SU-DHL-6 (cell line): ENCODE measurements at regions not wholly inside any gene's neighbourhood (a gene's known extent, or its start where the extent isn't known, plus 50 kb on each side); places are given as distances from the start of the nearest gene placed in this dataset.

Source experiments
- H2AFZ ChIP-seq: fragments of 200-600 bp; sonication (generic); 2 replicates; pipeline ENCODE4 v1.6.1; 2014; ENCODE audit warnings: low read depth, mild to moderate bottlenecking, moderate library complexity, mixed read lengths, antibody characterized with exemption, low read length; ENCODE audit not compliant: severe bottlenecking
- H3F3A ChIP-seq: fragments of 200-600 bp; shearing (Covaris generic); 2 replicates; pipeline ENCODE4 v1.6.0; 2016; ENCODE audit warnings: antibody characterized with exemption, mild to moderate bottlenecking; ENCODE audit not compliant: insufficient read depth
- H3K27ac ChIP-seq: fragments of 200-600 bp; sonication (generic); 2 replicates; pipeline ENCODE4 v1.5.1; 2016; ENCODE audit warnings: low read depth, mild to moderate bottlenecking, low read length, moderate library complexity, mixed read lengths
- H3K27me3 ChIP-seq: fragments of 200-600 bp; sonication (generic), shearing (Covaris generic); 2 replicates; pipeline ENCODE4 v1.6.0; 2014; ENCODE audit warnings: mild to moderate bottlenecking, low read length
- H3K36me3 ChIP-seq: fragments of 200-600 bp; sonication (generic); 2 replicates; pipeline ENCODE4 v1.6.1; 2014; ENCODE audit warnings: mild to moderate bottlenecking, low read length, mixed read lengths
- H3K4me2 ChIP-seq: fragments of 300-600, 200-600 bp; shearing (Covaris generic), sonication (generic); 2 replicates; pipeline ENCODE4 v1.6.0; 2014; ENCODE audit warnings: low read length, low read depth, mild to moderate bottlenecking; ENCODE audit not compliant: poor library complexity, severe bottlenecking
- H3K4me3 ChIP-seq: fragments of 200-600 bp; sonication (generic); 2 replicates; pipeline ENCODE4 v1.5.1; 2014; ENCODE audit warnings: antibody characterized with exemption, low read length, mild to moderate bottlenecking, mixed read lengths; ENCODE audit not compliant: insufficient read depth, poor library complexity, severe bottlenecking
- H3K79me2 ChIP-seq: fragments of 200-600 bp; sonication (generic); 2 replicates; pipeline ENCODE4 v1.6.1; 2014; ENCODE audit warnings: mild to moderate bottlenecking, low read length, moderate library complexity; ENCODE audit not compliant: insufficient read depth
- H3K9ac ChIP-seq: fragments of 200-600 bp; sonication (generic); 2 replicates; pipeline ENCODE4 v1.7.0; 2014; ENCODE audit warnings: mild to moderate bottlenecking, low read length
- H3K9me2 ChIP-seq: fragments of 200-600 bp; sonication (generic); replicated peaks from 2 replicates; pipeline ENCODE4 v1.6.1; 2014; ENCODE audit warnings: low read length; ENCODE audit not compliant: insufficient read depth
- H3K9me3 ChIP-seq: fragments of 200-600 bp; sonication (generic); 2 replicates; pipeline ENCODE4 v1.6.1; 2014; ENCODE audit warnings: low read length, mixed read lengths; ENCODE audit not compliant: insufficient read depth
- H4K20me1 ChIP-seq: fragments of 200-600 bp; sonication (generic); 2 replicates; pipeline ENCODE4 v1.6.1; 2014; ENCODE audit warnings: low read depth, mild to moderate bottlenecking, antibody characterized with exemption, low read length, moderate library complexity, mixed read lengths
- CTCF ChIP-seq: fragments of 200-600 bp; sonication (generic); IDR thresholded peaks from one replicate; pipeline ENCODE4 v1.5.1; 2017; ENCODE audit warnings: antibody characterized with exemption, mild to moderate bottlenecking, low read length, moderate library complexity; ENCODE audit not compliant: insufficient read depth, poor library complexity, severe bottlenecking
- EZH2phosphoT487 ChIP-seq: fragments of 200-600 bp; sonication (generic), shearing (Covaris generic); conservative IDR thresholded peaks from 2 replicates; pipeline ENCODE4 v1.6.1; 2018; ENCODE audit warnings: mild to moderate bottlenecking, antibody characterized with exemption, low read length, moderate library complexity, mixed read lengths

- no peaks in the 10 kb centered on the region for H3K36me3 ChIP-seq
- H3K9me3 ChIP-seq, result no peaks in the 10 kb centered on the region
- H3K9ac ChIP-seq, result no peak overlapping the region
- H3K9me2 ChIP-seq, result no peaks in the 10 kb centered on the region
- no peaks in the 10 kb centered on the region for H4K20me1 ChIP-seq
- no peak overlapping the region for H3K4me3 ChIP-seq
- no peaks in the 10 kb centered on the region for H3K27me3 ChIP-seq
- H3K27ac ChIP-seq, result no peak overlapping the region
- no peaks in the 10 kb centered on the region for H3K79me2 ChIP-seq
- no peak overlapping the region for H3K4me2 ChIP-seq
- H2AFZ ChIP-seq, result no peak overlapping the region
- H3F3A ChIP-seq, result peaks cover 16% of the 10 kb centered on the region
- no peak for TF ChIP-seq CTCF
- TF ChIP-seq EZH2phosphoT487, result no peak
Measured at GRCh38 chr1:9422321-9422720, 116.9 kb upstream of the SLC25A33 start.

GRCh38 chr1:9422911-9423505 is 116.3 kb upstream of the SLC25A33 start:
- Histone ChIP-seq H3K27me3 (no peaks in the 10 kb centered on the region), H2AFZ (no peak overlapping the region), H3K9ac (no peak overlapping the region), H3K79me2 (no peaks in the 10 kb centered on the region), H3K27ac (no peak overlapping the region), H3K9me3 (no peaks in the 10 kb centered on the region), H3F3A (peaks cover 22% of the 10 kb centered on the region), H3K36me3 (no peaks in the 10 kb centered on the region), H3K9me2 (no peaks in the 10 kb centered on the region), H3K4me3 (no peak overlapping the region), H4K20me1 (no peaks in the 10 kb centered on the region), H3K4me2 (no peak overlapping the region)
- TF ChIP-seq EZH2phosphoT487 (no peak), CTCF (no peak)

GRCh38 chr1:9424261-9424660 is 115.0 kb upstream of the SLC25A33 start:
- Histone ChIP-seq H3K4me2 (no peak overlapping the region), H4K20me1 (no peaks in the 10 kb centered on the region), H3K4me3 (no peak overlapping the region), H3K79me2 (no peaks in the 10 kb centered on the region), H3K36me3 (no peaks in the 10 kb centered on the region), H3K27ac (no peak overlapping the region), H2AFZ (no peak overlapping the region), H3F3A (peaks cover 28% of the 10 kb centered on the region), H3K27me3 (no peaks in the 10 kb centered on the region), H3K9ac (no peak overlapping the region), H3K9me2 (no peaks in the 10 kb centered on the region), H3K9me3 (no peaks in the 10 kb centered on the region)
- TF ChIP-seq EZH2phosphoT487 (no peak), CTCF (no peak)
